Liver (tissue), 3 donors: ENCODE measurements at regions not wholly inside any gene's neighbourhood (a gene's known extent, or its start where the extent isn't known, plus 50 kb on each side); places are given as distances from the start of the nearest gene placed in this dataset.
A peak's percentile ranks its signal among the peaks of the same experiment; 100 is the strongest.

Experiments
- CTCF ChIP-seq: fragments of 150-350 bp; IDR thresholded peaks from 2 replicates; pipeline ENCODE4 v1.5.1; 2017; ENCODE audit warnings: improper control_type of control experiment, low read depth, low read length; ENCODE audit not compliant: missing input control
- GABPA ChIP-seq, 2 donors: IDR thresholded peaks in 1 of 2; conservative IDR thresholded peaks in 1 of 2; 2 replicates each; pipeline ENCODE4 v1.6.1; 2016; ENCODE audit warnings: antibody characterized with exemption in 2 of 2, mild to moderate bottlenecking in 1 of 2, moderate library complexity in 1 of 2
- JUND ChIP-seq, 2 donors: IDR thresholded peaks; 2 replicates each; pipeline ENCODE4 v1.6.1; 2016; ENCODE audit warnings: antibody characterized with exemption in 2 of 2
- MAX ChIP-seq: IDR thresholded peaks from 2 replicates; pipeline ENCODE4 v1.6.1; 2016; ENCODE audit warnings: antibody characterized with exemption
- RAD21 ChIP-seq, 2 donors: IDR thresholded peaks; 2 replicates each; pipeline ENCODE4 v1.6.1; 2016; ENCODE audit warnings: antibody characterized with exemption in 2 of 2, mild to moderate bottlenecking in 2 of 2
- TAF1 ChIP-seq: conservative IDR thresholded peaks from 2 replicates; pipeline ENCODE4 v1.6.1; 2016; ENCODE audit warnings: antibody characterized with exemption, mild to moderate bottlenecking
- YY1 ChIP-seq: IDR thresholded peaks from 2 replicates; pipeline ENCODE4 v1.6.1; 2016; ENCODE audit warnings: antibody characterized with exemption, mild to moderate bottlenecking
- TF ChIP-seq, protein P1 (sequence below): IDR thresholded peaks from 2 replicates; pipeline ENCODE4 v1.6.1; 2016; ENCODE audit warnings: antibody characterized with exemption, mild to moderate bottlenecking
- donor health status: healthy.
- donor health status: healthy.

GRCh38 chr12:76284816-76285750 is 63.1 kb downstream of the BBS10 start:
- TF ChIP-seq, protein P1, sequence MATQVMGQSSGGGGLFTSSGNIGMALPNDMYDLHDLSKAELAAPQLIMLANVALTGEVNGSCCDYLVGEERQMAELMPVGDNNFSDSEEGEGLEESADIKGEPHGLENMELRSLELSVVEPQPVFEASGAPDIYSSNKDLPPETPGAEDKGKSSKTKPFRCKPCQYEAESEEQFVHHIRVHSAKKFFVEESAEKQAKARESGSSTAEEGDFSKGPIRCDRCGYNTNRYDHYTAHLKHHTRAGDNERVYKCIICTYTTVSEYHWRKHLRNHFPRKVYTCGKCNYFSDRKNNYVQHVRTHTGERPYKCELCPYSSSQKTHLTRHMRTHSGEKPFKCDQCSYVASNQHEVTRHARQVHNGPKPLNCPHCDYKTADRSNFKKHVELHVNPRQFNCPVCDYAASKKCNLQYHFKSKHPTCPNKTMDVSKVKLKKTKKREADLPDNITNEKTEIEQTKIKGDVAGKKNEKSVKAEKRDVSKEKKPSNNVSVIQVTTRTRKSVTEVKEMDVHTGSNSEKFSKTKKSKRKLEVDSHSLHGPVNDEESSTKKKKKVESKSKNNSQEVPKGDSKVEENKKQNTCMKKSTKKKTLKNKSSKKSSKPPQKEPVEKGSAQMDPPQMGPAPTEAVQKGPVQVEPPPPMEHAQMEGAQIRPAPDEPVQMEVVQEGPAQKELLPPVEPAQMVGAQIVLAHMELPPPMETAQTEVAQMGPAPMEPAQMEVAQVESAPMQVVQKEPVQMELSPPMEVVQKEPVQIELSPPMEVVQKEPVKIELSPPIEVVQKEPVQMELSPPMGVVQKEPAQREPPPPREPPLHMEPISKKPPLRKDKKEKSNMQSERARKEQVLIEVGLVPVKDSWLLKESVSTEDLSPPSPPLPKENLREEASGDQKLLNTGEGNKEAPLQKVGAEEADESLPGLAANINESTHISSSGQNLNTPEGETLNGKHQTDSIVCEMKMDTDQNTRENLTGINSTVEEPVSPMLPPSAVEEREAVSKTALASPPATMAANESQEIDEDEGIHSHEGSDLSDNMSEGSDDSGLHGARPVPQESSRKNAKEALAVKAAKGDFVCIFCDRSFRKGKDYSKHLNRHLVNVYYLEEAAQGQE: peak; percentile 69
- TF ChIP-seq YY1: peak; percentile 59
- TF ChIP-seq CTCF: no peak
- TF ChIP-seq GABPA (IDR thresholded peaks at IDR 0.05 in 1 of 2, conservative IDR thresholded peaks at IDR 0.05 in 1 of 2): peak in 1 of 2 donors; percentile 23
- no peak for TF ChIP-seq TAF1
- TF ChIP-seq MAX: peak; percentile 50
- peak; percentile 18 to 45 for TF ChIP-seq RAD21 (IDR thresholded peaks at IDR 0.05)
- peak in 1 of 2 donors; percentile 34 for TF ChIP-seq JUND (IDR thresholded peaks at IDR 0.05)
